GM19468 (cell line): ENCODE measurements at regions not wholly inside any gene's neighbourhood (a gene's known extent, or its start where the extent isn't known, plus 50 kb on each side); places are given as distances from the start of the nearest gene placed in this dataset.

Experiments used
- ATAC-seq: cut with Tn5 transposase; IDR thresholded peaks from one replicate; pipeline ENCODE4 v1.9.1; 2021; ENCODE audit warnings: mild to moderate bottlenecking, moderate library complexity, moderate number of reproducible peaks; ENCODE audit not compliant: unreplicated experiment; ENCODE audit errors: extremely low read depth

DNA sequence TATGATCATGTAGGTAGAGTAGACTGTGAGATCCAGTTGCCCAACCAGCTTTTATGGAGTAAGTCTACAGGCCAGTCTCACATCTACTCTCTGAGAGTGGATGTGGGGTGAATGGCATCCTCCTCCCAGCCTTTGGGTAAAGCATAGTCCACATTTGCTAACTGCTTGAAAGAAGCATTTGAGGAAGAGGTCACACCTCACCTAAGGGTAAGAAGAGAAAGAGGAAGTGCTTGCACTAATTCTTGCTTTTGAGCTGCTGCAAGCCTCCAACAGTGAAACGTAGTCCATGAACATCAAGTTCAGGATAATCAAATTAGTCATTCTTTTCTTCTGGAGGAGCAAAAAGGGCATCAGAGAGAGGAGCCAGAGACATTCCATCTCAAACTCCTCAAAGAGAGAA, 93.9 kb upstream of the AGR3 start:
- ATAC-seq, result peak; percentile 66

DNA sequence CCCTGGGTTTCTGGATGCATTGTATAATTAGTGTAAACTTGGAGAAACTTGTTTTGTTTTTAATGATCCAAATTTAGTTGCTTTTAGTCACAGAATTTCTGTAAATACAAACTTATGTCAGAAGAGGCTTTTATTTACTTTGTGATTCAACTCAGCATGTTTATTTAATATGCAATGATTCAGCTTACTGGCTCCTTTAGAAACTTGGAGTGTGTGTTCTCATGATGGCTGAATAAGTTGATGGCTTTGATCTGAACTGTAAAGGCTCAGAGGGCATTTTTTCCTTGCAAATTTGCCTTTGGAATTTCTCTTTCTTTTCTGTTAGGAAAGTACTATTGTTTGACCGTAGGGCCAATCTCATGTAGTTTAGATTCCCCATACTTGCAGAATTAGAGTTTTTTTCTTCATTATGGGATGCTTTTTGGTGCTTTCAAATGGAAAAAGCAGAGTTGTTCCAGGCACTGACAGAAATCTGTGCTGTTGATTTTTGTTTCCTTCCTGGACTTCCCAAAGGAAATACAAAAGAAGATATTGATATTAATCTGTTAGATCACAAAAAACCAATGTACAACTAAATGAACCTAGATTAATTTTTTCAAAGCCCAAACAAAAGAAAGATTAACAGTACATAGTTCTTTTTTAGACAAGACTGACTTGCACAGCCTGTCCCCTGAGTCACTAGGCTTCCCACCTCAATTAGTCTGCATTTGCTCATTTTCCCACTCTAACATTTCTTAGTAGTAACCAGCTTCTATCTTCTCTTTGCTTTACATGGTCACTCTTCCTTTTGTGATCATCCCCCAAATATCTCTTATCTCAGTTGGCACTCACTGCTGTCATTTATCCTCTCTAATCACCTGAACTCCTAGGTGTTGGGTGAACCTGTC, 96.8 kb upstream of the AGR3 start:
- ATAC-seq, result no peak

DNA sequence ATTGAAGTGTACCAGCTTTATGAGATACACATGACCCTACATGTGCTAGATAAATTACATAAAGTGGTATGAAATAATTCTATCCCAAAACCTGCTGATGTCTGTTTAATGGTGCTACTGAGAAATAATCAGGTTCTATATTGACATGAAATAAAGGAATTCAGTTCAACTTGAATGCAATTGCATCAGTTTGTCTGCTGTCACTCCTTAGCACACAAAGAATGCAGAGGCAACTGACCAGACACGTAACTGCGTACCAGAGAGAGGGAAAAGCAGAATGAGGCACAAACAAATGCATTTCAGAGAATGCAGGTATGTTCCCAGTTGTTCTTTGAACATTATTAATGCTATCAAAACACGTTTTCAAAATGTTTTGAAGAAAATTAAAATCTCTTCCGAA, 98.8 kb upstream of the AGR3 start:
- no peak for ATAC-seq

- no peak for ATAC-seq
Observed at GRCh38 chr7:16982640-16983350, 101.0 kb upstream of the AGR3 start.

DNA sequence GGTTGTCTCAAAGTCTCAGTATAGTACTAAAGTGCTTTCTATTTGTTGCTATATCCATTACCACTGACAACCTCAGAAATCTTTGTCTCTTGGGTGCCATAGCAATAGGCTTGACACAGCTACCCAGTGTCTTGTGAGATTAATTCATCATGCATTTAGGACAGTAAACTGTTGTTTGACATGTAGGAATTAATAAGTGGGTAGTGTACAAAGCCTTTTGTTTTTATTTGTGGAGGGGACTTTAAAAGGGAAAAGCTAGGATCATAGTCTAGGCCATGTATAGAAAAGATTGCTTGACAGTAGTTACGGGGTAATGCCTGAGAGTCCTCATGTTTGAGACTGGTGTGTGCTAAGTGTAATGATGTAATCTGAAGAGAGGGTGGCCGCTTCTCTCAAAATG, 102.6 kb upstream of the AGR3 start:
- no peak for ATAC-seq

GRCh38 chr7:16985621-16986020, 103.8 kb upstream of the AGR3 start:
- no peak for ATAC-seq

DNA sequence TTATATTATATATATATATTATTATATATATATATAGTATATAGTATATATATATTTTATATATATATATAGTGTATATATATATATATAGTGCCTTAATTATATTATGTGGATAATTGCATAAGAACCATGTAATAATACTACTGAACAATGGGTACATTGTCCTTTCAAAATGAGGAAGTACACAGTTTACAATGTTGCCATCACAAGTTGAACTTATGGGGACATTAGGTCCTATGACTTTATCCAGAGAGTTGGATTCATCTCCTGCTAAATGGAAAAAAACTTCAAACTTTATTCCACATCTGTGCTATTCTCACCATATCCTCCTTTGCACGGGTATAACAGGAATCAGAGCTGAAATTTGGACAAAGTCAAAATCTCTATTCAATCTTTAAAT, 105.0 kb upstream of the AGR3 start:
- no peak for ATAC-seq

- no peak for ATAC-seq
Observed at GRCh38 chr7:16989811-16990413, 108.1 kb upstream of the AGR3 start.

DNA sequence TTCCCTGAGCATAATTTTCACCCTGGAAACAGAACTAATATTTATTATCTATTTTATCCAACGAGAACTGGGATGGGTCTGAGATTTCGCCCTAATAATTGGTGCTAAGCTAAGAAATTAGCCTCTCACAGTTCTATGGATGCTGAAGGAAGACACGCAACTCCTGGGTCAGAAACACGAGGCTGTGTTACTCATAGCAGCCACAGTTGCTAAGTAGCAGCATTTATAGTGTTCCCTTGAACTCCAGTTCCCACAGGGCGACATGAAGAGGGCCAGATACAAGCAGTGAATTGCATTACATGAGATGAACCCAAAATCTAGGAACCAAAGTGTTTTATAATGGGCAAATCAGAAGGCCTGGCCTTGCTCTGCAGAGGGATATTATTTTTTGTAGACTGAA, 109.8 kb upstream of the AGR3 start:
- no peak for ATAC-seq

GRCh38 chr7:16993543-16993942, 111.8 kb upstream of the AGR3 start:
- ATAC-seq, result no peak

DNA sequence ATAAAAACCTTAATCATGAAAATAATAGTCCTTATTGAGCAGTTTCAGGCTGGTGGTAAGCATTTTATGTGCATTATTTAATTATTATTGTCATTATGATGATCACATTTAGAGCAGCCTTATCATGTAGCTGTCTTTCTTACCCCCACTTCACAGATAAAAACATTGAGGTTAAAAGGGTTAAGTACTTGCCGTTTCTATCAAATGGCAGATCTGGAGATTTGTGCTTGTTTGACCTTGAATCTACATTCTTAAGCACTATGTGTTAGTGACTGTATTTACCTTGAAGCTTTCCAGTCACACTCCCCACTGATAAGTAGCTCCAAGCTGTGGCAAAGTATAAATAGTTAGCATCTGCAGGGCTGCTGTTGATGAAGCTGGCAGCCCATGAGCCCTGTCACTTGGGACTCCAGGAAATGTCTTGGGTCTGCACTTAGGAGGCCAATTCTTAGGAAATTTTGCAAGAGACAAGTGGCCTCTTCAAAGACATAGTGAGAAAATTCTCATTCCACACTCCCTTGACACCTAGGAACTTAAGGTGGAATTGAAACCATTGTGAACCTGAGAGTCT, 116.8 kb upstream of the AGR3 start:
- ATAC-seq, result no peak

DNA sequence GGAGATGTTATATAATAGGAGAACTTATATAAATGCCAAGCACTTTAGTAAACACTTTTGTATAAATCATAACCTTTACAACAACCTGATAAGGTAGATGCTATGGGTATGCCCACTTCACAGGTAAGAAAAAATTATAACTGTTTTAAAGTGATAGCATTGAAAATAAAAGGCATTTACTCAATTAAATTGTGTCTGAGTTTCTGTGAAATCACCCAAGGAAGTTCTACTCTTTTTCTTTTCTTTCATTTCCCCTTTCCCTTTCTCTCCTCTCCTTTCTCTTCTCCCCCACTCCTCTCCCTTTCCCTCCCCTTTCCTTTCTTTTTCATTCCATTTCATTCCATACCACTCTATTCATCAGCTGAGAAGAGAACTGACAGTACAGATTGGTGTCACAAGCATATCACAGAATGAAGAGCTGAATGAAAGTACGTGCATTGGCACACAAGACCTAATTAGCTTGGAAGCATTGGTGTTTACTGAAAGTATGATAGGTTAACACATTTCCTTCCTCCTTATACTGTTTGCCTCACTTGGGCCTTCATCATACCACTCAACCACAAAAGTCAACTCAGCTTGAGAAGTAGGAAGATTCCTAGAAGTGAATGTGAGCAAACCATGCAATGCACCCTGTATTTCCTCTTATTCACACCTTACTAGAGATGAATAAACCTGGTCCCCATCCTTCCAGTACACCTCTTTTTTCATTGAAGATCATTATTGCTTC, 117.9 kb upstream of the AGR3 start:
- no peak for ATAC-seq

- no peak for ATAC-seq
Observed at GRCh38 chr7:17005271-17005670, 123.5 kb upstream of the AGR3 start.

DNA sequence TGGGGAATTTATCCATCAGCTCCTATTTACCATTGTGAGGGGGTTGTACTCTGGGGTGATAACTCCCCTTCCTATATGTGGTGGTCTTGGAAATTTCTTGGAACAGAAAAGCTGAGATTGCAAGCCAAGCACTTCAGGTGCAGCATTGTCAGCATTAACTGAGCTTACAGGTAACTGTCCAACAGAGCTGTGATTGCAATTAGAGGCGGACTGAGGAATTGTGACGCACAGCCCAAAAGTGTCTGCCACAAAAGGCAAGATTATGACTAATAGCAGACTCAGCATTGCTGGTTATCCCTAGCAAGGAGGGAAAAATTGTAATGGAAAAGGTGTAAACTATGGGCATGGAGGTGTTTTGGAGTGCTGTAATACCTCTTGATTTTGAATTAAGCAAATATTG, 126.1 kb upstream of the AGR3 start:
- no peak for ATAC-seq

GRCh38 chr7:17009007-17009719, 127.4 kb upstream of the AGR3 start:
- ATAC-seq, result no peak

- ATAC-seq, result no peak
Observed at GRCh38 chr7:17009933-17010332, 128.2 kb upstream of the AGR3 start.

DNA sequence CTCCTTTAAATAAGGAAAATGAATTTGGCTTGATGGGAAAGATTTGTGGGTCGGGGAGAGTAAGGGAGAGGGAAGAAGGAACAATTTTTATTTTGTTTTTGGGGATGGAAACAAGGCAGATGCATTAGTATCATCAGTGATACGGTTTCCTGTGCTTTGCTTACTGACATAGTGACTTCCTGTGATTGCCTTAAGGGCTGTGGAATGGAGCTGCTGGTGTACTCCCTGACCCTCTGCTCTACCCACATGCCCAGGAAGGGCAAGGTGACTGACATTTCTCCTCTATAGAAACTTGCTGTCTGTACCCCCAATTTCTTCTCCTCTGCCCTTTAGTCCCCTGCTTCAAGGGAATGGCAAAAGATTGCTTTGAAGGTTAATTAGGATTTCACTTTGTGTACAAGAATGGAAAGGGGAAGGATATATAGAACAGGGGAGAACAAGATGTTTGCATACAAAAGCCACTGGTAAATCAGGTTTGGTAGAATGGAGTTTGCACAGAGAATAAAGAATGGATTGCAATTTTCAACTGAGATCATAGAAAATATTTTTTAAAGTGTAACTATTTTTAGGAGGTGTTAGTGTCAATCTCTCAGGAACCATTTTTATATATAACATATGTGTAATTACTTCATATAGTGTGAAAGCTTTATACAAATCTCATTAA, 129.0 kb upstream of the AGR3 start:
- ATAC-seq, result no peak

DNA sequence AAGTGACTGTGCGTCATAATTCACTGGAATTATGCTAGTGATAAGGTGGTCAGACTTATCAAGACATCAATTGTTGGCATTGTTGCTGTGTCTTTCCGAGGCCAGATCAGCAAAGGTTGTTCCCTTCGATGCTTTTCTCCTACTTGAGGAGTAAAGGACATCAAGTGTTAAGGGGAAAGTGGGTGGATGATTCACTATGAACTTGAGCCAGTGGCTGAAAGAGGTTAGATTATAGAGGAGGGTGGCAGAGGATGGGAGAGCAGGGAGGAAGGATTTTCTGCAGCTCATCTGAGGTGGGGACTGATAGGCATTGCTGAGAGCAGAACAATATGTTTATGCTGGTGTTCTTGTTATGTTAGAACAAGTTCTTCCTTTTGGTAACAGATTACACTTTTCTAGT, 131.4 kb upstream of the AGR3 start:
- no peak for ATAC-seq

DNA sequence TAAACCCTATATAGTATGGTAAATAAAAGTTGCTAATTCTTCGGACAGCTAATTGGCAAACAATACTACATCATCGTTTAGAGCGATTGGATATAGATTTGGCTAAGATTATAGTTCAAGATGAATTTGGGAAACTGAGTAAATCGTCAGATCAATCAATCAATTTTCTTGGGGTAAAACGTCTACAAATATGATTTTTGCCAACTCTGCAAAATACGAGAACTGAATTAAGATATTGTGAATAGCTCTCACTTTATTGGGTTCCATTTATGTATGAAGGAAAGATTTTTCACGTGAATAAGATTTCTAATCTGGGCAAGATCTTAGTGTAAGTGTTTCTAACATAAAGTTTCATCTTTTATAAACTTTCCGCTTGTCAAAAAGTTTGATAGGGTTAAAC, 132.9 kb upstream of the AGR3 start:
- ATAC-seq, result no peak
